Endothelial cell of umbilical vein (primary cell): ENCODE measurements at regions not wholly inside any gene's neighbourhood (a gene's known extent, or its start where the extent isn't known, plus 50 kb on each side); places are given as distances from the start of the nearest gene placed in this dataset.

Experiments used
- CTCF ChIP-seq, 2 donors: IDR thresholded peaks; 1 replicate in 1 of 2; 2 replicates in 1 of 2; pipeline ENCODE4 v1.5.1; 2011; ENCODE audit warnings: low read length in 2 of 2, mild to moderate bottlenecking in 2 of 2, moderate library complexity in 2 of 2, control low read depth in 1 of 2, inconsistent platforms in 1 of 2, low read depth in 1 of 2; ENCODE audit not compliant: insufficient read depth in 1 of 2; ENCODE audit errors: extremely low read depth in 1 of 2
- EZH2 ChIP-seq: IDR thresholded peaks from 2 replicates; pipeline ENCODE4 v1.6.1; 2012; ENCODE audit warnings: borderline replicate concordance, low read depth, mild to moderate bottlenecking, moderate library complexity, low read length, inconsistent platforms; ENCODE audit not compliant: severe bottlenecking
- JUN ChIP-seq: IDR thresholded peaks from 2 replicates; pipeline ENCODE4 v1.6.1; 2011; ENCODE audit warnings: borderline replicate concordance, low read depth; ENCODE audit not compliant: insufficient read length, insufficient read depth
- MAX ChIP-seq: IDR thresholded peaks from 2 replicates; pipeline ENCODE4 v1.6.1; 2011; ENCODE audit not compliant: insufficient read depth, insufficient read length
- POLR2A ChIP-seq: IDR thresholded peaks from 2 replicates; pipeline ENCODE4 v1.6.1; 2012; ENCODE audit warnings: low read depth, mild to moderate bottlenecking, control low read depth, low read length
- POLR2AphosphoS5 ChIP-seq: IDR thresholded peaks from 2 replicates; pipeline ENCODE4 v1.6.1; 2012; ENCODE audit warnings: low read depth, mild to moderate bottlenecking, control low read depth, low read length, moderate library complexity; ENCODE audit not compliant: insufficient read depth

GRCh38 chr4:55023030-55023429 is 102.4 kb downstream of the KDR start:
- TF ChIP-seq CTCF (IDR thresholded peaks at IDR 0.05; ENCODE audit: extremely low read depth in 1 of 2, insufficient read depth in 1 of 2, low read depth in 1 of 2, low read length in 2 of 2) (no peak), POLR2A (no peak), MAX (no peak), EZH2 (no peak), JUN (no peak), POLR2AphosphoS5 (no peak)
